GM12878 (cell line): ENCODE measurements at regions not wholly inside any gene's neighbourhood (a gene's known extent, or its start where the extent isn't known, plus 50 kb on each side); places are given as distances from the start of the nearest gene placed in this dataset.

Experiments used
- DPF2 ChIP-seq: fragments of 450-650 bp; IDR thresholded peaks from 2 replicates; pipeline ENCODE4 v1.6.1; 2017; ENCODE audit warnings: mild to moderate bottlenecking
- SMC3 ChIP-seq: IDR thresholded peaks from 2 replicates; pipeline ENCODE4 v1.6.1; 2011; ENCODE audit warnings: low read length, improper control_type of control experiment, borderline replicate concordance
- SPI1 ChIP-seq: IDR thresholded peaks from 2 replicates; pipeline ENCODE4 v1.6.1; 2011; ENCODE audit warnings: low read depth, mild to moderate bottlenecking, low read length, moderate library complexity, borderline replicate concordance; ENCODE audit not compliant: insufficient read depth
- SREBF2 ChIP-seq: IDR thresholded peaks from 2 replicates; pipeline ENCODE4 v1.6.1; 2012; ENCODE audit warnings: mild to moderate bottlenecking, low read length
- STAT3 ChIP-seq: IDR thresholded peaks from 2 replicates; pipeline ENCODE4 v1.6.1; 2011; ENCODE audit warnings: low read depth, low read length, improper control_type of control experiment
- TARDBP ChIP-seq: IDR thresholded peaks from 2 replicates; pipeline ENCODE4 v1.6.1; 2016; ENCODE audit warnings: borderline replicate concordance

GRCh38 chr9:134555094-134555650, 86.4 kb upstream of the COL5A1 start:
- TF ChIP-seq DPF2, result no peak
- no peak for TF ChIP-seq TARDBP
- TF ChIP-seq SMC3, result no peak
- TF ChIP-seq SREBF2, result no peak
- TF ChIP-seq STAT3, result no peak
- no peak for TF ChIP-seq SPI1
